Stimulated activated memory B cell treated with anti-CD40 and anti-IgM and Interleukin-4, amounts not matched to agents 10 μg/mL and 1 μg/mL and 100 μg/mL, for 72 hours (primary cell): ENCODE measurements at regions not wholly inside any gene's neighbourhood (a gene's known extent, or its start where the extent isn't known, plus 50 kb on each side); places are given as distances from the start of the nearest gene placed in this dataset.

Source experiments
- ATAC-seq: fragments of 150-1000 bp; cut with Tn5 transposase; 2 replicates; pipeline ENCODE4 v1.10.0; 2021
- H3K27ac Mint-ChIP-seq: one replicate; pipeline ENCODE4 v1.8.0; 2022; ENCODE audit warnings: mild to moderate bottlenecking, mixed read lengths
- H3K27me3 Mint-ChIP-seq: one replicate; pipeline ENCODE4 v1.8.0; 2022; ENCODE audit warnings: mixed read lengths
- H3K36me3 Mint-ChIP-seq: one replicate; pipeline ENCODE4 v1.8.0; 2022; ENCODE audit warnings: mixed read lengths
- H3K4me1 Mint-ChIP-seq: one replicate; pipeline ENCODE4 v1.8.0; 2022; ENCODE audit warnings: mixed read lengths
- H3K4me3 Mint-ChIP-seq: one replicate; pipeline ENCODE4 v1.8.0; 2022; ENCODE audit warnings: mild to moderate bottlenecking, moderate library complexity, mixed read lengths
- H3K9me3 Mint-ChIP-seq: one replicate; pipeline ENCODE4 v1.8.0; 2022; ENCODE audit warnings: mixed read lengths

DNA sequence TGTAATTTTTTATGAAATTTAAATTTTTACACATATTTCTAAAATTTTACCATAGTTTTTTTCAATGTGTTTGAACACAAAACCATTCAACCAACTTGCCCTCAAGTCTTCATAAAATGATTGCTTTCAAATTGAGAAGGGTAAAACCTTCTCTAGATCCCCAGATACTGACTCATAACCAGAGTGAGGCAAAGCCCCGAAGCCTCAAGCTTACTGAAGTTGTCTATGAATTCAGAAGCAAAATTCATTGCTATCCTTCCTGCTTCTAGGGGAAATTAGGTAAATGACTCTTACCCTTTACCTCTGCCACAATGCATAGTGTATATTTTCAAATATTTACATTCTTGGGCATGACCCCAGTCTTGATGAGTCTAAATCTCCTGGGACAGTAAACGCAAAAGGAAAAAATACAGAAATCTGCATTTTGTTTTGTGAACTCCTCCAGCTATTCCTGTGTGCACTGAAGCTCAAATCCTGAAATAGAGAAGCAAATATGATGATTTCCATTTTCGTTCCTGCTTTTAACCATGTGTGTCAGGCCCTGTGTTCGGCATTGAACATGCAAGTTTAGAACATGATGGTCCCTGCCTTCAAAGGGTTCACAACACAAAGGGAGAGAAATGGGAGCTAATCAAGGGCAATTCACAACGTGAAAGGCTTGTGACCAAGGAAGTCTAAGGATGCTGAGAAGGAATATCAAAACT, 246.3 kb downstream of the SUCLG1 start:
- peak; percentile 53 for ATAC-seq
- Mint-ChIP-seq H3K27ac (no peak overlapping the region), H3K36me3 (no peaks in the 10 kb centered on the region), H3K9me3 (peaks cover 3% of the 10 kb centered on the region), H3K4me1 (no peaks in the 10 kb centered on the region), H3K4me3 (no peak overlapping the region), H3K27me3 (no peaks in the 10 kb centered on the region)

DNA sequence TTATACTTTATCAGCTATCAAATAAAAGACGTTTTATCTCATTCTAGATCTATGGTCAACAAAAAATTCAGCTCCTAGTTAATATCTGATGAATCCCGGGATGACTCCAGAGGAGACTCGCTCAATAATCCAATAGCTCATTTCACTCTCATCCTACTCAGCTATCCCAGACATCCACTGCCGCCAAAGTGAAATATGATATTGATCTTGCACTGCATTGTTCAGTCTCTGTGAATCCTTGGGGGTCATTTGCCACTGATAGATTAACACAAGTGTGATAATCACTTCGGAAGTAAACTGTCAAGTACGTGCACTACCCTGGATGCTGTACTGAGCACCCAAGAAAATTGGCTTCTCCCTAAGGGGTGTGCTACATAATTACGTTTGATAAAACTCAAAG, 249.1 kb downstream of the SUCLG1 start:
- H3K27ac Mint-ChIP-seq, result no peak overlapping the region

DNA sequence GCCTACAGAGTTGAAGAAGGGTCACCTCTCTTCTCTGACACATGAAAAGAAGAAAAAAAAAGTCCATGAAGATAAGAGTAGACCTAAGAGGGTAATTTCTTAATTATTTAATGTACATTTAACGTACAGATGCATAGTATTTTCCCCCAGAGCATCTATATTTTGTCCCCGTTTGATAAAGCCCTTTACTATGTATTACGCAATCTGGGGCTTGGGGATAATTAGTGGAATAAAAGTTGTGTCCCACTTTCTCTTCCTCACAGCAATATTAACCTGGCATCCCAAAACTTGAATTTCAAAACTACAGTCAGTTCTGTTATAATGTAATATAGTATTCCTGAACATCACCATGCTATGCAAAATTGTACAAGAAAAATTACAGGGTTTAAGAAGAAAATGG, 254.1 kb downstream of the SUCLG1 start:
- Mint-ChIP-seq H3K27me3 (no peaks in the 10 kb centered on the region), H3K36me3 (no peaks in the 10 kb centered on the region), H3K4me1 (no peaks in the 10 kb centered on the region), H3K9me3 (peaks cover 3% of the 10 kb centered on the region), H3K27ac (no peak overlapping the region), H3K4me3 (no peak overlapping the region)
- ATAC-seq, result no peak

More for the DNA sequence above, 249.1 kb downstream of the SUCLG1 start:
- ATAC-seq, result no peak
- Mint-ChIP-seq H3K36me3 (no peaks in the 10 kb centered on the region), H3K4me3 (no peak overlapping the region), H3K9me3 (peaks cover 3% of the 10 kb centered on the region), H3K27me3 (no peaks in the 10 kb centered on the region), H3K4me1 (no peaks in the 10 kb centered on the region)

DNA sequence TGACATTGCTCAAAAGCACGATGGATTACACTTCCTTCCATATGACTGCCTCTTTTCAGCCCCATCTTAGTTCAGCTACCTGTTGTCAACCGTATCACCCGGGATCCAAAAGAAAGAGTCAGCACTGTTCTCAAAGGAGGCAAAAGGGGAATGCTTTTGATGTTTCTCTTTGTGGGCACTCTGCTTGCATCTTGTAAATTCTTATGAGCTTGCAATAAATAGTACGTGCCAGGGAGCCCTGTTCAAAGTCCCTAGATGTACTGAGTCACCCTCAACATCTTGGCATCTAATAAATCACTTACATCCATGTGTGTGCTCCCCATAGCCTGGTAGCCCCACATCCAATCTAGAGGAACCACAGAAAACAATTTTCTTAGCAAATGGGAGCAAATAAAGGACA, 256.9 kb downstream of the SUCLG1 start:
- no peak overlapping the region for H3K4me3 Mint-ChIP-seq
- no peak overlapping the region for H3K27ac Mint-ChIP-seq
- no peaks in the 10 kb centered on the region for H3K27me3 Mint-ChIP-seq
- no peaks in the 10 kb centered on the region for H3K9me3 Mint-ChIP-seq
- no peaks in the 10 kb centered on the region for H3K36me3 Mint-ChIP-seq
- no peak for ATAC-seq
- no peaks in the 10 kb centered on the region for H3K4me1 Mint-ChIP-seq

DNA sequence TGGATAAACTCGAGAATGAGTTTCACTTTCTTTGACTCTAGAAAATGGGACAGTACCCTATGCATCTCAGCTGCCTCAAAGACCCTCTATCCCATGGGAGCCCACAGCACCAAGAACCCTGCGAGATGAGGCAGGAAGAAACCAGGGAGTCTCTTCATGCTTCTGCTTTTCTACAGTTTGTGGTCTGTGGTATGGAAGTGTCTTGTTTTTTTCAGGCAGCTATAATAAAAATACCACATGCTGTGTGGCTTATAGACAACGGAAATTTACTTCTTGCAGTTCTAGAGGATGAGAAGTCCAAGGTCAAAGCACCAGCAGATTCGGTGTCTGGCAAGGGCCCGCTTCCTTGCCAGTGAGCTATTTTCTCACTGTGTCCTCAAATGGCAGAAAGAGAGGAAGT, 257.9 kb downstream of the SUCLG1 start:
- Mint-ChIP-seq H3K36me3 (no peaks in the 10 kb centered on the region), H3K27me3 (no peaks in the 10 kb centered on the region), H3K4me1 (no peaks in the 10 kb centered on the region), H3K4me3 (no peak overlapping the region), H3K9me3 (no peaks in the 10 kb centered on the region), H3K27ac (no peak overlapping the region)
- ATAC-seq, result no peak

DNA sequence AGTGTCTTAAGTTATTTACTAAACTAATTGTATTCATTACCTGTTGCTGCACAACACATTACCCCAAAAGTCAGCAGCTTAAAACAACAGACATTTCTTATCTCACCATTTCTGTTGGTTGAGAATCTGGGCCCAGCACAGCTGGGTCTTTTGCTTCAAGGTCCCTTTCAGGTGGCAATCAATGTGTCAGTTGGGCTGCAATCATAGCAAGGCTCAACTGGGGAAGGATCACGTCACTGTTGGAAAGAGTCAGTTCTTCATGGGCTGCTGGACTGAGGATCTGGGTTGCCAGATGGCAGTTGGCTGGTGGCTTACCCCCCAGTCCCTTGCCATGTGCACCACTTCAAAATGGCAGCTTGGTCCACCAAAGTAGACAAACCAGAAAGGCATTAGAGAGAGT, 261.2 kb downstream of the SUCLG1 start:
- no peaks in the 10 kb centered on the region for H3K27me3 Mint-ChIP-seq
- no peak overlapping the region for H3K4me3 Mint-ChIP-seq
- no peak overlapping the region for H3K27ac Mint-ChIP-seq
- no peak for ATAC-seq
- no peaks in the 10 kb centered on the region for H3K9me3 Mint-ChIP-seq
- no peaks in the 10 kb centered on the region for H3K4me1 Mint-ChIP-seq
- H3K36me3 Mint-ChIP-seq, result no peaks in the 10 kb centered on the region

DNA sequence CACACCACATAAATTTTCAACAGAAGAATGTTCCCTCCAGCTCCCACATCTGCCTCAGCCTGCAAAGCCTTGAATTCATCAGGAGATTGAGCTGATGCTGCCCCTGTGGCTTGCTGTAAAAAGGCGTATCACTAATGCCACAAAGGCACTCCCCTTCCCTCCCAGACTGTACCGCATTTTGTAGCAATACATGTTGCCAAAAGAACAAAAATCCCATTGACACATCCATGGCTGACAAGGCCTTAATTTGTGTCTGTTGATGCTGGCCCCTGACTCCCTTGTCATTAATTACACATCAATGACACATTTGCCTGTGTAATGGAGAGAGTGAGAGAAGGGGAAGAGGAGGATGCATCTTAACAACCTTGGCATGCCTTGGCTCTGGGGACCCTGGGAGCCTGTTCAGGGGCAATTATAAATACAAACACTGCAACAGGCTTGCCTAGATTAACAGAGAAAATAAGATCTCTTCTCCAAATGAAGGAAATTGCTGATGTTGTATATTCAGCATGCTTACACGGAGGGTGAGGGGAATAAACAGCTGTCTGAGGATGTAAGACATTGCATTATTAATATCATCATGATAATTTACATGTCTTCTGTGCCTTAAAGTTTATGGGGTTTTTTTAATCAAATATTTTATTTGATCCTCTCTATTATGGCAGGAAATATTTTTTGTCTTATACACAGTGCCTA, 264.0 kb downstream of the SUCLG1 start:
- no peak for ATAC-seq
- Mint-ChIP-seq H3K27me3 (no peaks in the 10 kb centered on the region), H3K4me3 (no peak overlapping the region), H3K27ac (no peak overlapping the region), H3K36me3 (no peaks in the 10 kb centered on the region), H3K4me1 (no peaks in the 10 kb centered on the region), H3K9me3 (no peaks in the 10 kb centered on the region)

DNA sequence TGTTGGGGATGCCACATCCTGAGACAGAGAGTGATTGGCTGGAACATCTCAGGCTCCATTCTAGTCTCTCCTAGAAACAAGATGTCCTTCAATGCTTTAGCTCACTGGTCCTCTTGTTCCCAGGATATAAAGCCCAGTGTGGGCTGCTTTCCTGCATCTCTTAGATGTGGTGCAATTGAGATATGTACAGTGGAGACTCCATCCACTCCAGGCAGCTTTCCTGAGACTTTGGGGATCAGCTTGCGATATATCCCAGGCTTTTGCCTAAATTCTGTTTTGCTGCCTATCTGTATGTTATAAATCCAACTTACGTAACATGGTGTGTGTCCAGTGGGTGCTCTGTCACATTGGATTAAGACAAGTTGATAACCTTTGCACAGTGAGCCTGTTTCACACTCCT, 264.9 kb downstream of the SUCLG1 start:
- H3K36me3 Mint-ChIP-seq, result no peaks in the 10 kb centered on the region
- no peak overlapping the region for H3K27ac Mint-ChIP-seq
- no peaks in the 10 kb centered on the region for H3K27me3 Mint-ChIP-seq
- H3K4me1 Mint-ChIP-seq, result no peaks in the 10 kb centered on the region
- no peaks in the 10 kb centered on the region for H3K9me3 Mint-ChIP-seq
- H3K4me3 Mint-ChIP-seq, result no peak overlapping the region
- no peak for ATAC-seq

DNA sequence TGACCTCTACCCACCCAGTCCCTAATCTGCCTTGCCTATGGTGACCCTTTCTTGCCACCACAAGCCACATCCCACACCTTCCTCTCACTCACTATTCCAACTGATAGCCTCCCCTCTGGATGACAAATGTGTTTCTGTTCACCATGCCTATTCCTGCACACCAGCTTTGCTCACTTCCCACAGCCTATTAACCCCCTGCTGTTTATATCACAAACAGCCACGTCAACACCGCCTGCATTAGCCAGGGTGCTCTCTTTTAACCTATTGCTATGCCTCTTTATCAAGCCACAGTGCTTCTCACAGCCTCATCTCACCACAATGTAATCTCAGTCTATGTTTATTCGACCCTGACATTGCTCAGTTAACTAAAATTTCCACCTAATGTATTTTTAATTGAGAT, 271.8 kb downstream of the SUCLG1 start:
- Mint-ChIP-seq H3K4me3 (no peak overlapping the region), H3K27me3 (no peaks in the 10 kb centered on the region), H3K4me1 (no peaks in the 10 kb centered on the region), H3K36me3 (no peaks in the 10 kb centered on the region), H3K27ac (no peak overlapping the region), H3K9me3 (no peaks in the 10 kb centered on the region)
- no peak for ATAC-seq

DNA sequence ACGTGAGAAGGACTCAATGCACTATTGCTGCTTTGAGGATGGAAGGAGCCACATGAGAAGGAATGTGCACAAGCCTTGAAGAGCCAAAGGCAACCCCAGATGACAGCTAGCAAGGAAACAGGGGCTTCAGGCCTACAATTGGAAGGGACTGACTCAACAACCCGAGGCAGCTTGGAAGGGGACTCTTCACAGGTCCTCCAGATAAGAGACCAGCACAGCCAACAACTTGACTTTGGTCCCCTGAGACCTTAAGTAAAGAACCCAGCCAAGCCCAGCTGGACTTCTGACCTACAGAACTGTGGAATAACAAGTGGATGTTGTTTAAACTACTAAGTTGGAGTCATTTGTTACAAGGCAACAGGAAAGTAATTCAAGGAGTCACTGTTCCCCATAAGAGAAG, 277.2 kb downstream of the SUCLG1 start:
- no peak for ATAC-seq
- Mint-ChIP-seq H3K27me3 (no peaks in the 10 kb centered on the region), H3K4me1 (no peaks in the 10 kb centered on the region), H3K9me3 (peaks cover 2% of the 10 kb centered on the region), H3K27ac (no peak overlapping the region), H3K36me3 (no peaks in the 10 kb centered on the region), H3K4me3 (no peak overlapping the region)

DNA sequence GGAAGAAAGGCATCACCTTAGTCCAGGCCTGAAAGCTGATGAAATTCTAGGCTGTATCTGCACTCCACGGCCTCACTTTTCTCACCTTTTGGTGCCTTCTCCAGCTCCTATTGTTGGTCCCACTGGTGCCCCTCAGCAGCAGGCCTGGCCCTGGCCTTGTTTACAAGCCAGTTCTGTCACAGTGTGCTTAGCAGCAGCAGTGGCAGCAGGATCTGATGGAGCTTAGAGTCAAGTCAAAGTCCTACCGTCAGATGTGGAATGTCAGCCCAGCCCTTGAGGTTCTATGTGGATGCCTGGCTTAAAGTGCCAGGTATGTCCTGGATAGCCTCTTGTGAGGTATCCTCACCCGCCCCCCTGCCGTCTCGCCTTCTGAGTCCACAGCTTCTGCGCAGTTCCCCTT, 281.3 kb downstream of the SUCLG1 start:
- Mint-ChIP-seq H3K4me1 (no peaks in the 10 kb centered on the region), H3K4me3 (no peak overlapping the region), H3K27ac (no peak overlapping the region), H3K27me3 (no peaks in the 10 kb centered on the region), H3K36me3 (no peaks in the 10 kb centered on the region), H3K9me3 (peaks cover 2% of the 10 kb centered on the region)
- peak; percentile 27 for ATAC-seq

DNA sequence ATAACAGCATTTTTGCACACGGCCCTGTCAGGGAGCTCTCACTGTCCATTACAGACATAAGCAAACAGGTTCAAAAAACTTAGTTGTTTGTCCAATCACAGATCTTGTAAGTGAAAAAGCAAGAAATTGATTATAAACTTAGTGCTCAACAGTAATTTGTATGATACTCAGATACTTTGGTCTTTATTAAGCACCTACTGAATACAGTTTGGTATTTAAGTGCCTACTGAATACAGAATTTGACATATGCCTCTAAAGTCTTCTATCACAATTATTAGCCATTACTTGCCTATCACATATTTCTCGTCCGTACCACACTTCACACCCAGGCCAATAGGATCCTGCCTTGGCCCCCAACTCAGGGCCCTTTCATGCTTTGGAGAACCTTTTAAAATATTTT, 283.1 kb downstream of the SUCLG1 start:
- H3K4me1 Mint-ChIP-seq, result no peaks in the 10 kb centered on the region
- H3K4me3 Mint-ChIP-seq, result no peak overlapping the region
- H3K9me3 Mint-ChIP-seq, result peaks cover 2% of the 10 kb centered on the region
- no peaks in the 10 kb centered on the region for H3K36me3 Mint-ChIP-seq
- no peak for ATAC-seq
- H3K27me3 Mint-ChIP-seq, result no peaks in the 10 kb centered on the region
- no peak overlapping the region for H3K27ac Mint-ChIP-seq

DNA sequence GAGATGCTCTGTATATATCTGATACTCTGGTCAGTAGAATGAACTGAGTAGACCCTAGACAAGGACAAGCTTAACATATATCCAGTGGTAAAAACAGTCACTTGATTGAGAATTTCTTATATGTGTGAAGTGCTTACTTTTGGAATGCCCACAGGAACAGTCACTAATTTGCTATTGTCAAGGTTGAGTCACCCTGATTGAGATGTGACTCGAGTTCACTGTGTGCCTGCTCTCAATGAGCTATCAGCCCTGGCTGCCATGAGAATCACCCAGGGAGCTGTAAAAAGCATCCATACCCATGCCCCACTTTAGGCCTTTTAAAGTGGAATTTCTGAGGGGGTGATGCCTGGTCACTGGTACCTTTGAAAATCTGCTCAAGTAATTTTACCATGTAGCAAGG, 283.7 kb downstream of the SUCLG1 start:
- H3K9me3 Mint-ChIP-seq, result peaks cover 2% of the 10 kb centered on the region
- no peak for ATAC-seq

DNA sequence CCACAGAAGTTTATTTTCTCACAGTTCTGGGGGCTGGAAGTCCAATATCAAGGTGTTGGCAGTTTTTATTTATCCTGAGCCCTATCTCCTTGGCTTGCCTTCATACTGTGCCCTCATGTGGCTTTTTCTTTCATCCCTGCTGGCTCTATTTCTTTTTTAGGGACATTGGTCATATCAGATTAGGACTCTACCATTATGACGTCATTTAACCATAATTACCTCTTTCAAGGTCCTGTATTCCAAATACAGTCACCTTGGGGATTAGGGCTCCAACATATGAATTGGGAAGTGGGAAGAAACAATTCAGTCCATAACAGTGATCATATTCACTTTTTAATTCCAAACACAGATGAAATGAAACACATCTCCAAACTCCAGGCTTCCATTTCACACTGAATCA, 286.0 kb downstream of the SUCLG1 start:
- Mint-ChIP-seq H3K27ac (no peak overlapping the region), H3K27me3 (no peaks in the 10 kb centered on the region), H3K4me3 (no peak overlapping the region), H3K9me3 (peaks cover 3% of the 10 kb centered on the region), H3K36me3 (no peaks in the 10 kb centered on the region), H3K4me1 (no peaks in the 10 kb centered on the region)
- no peak for ATAC-seq

More for the DNA sequence above, 283.7 kb downstream of the SUCLG1 start:
- no peak overlapping the region for H3K27ac Mint-ChIP-seq
- no peak overlapping the region for H3K4me3 Mint-ChIP-seq
- no peaks in the 10 kb centered on the region for H3K36me3 Mint-ChIP-seq
- no peaks in the 10 kb centered on the region for H3K4me1 Mint-ChIP-seq
- no peaks in the 10 kb centered on the region for H3K27me3 Mint-ChIP-seq

DNA sequence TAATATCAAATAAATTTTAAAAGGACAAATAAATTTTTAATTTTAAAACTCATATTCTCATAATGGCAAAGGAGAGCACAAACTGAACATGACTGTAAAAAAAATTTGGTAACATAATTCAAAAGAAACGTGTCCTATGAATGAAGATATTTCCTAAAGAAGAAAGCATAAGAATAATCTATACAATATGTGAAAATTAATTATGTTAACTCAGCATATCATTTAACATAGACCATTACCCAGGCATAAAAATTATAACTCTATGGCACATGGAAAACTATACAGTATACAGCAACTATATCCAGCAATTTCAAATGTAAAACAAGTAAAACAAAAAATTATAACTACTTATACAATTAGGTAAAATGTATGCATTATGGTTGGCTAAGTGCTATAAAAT, 288.1 kb downstream of the SUCLG1 start:
- ATAC-seq, result no peak
- Mint-ChIP-seq H3K27ac (no peak overlapping the region), H3K9me3 (peaks cover 3% of the 10 kb centered on the region), H3K4me3 (no peak overlapping the region), H3K27me3 (no peaks in the 10 kb centered on the region), H3K36me3 (no peaks in the 10 kb centered on the region), H3K4me1 (no peaks in the 10 kb centered on the region)

DNA sequence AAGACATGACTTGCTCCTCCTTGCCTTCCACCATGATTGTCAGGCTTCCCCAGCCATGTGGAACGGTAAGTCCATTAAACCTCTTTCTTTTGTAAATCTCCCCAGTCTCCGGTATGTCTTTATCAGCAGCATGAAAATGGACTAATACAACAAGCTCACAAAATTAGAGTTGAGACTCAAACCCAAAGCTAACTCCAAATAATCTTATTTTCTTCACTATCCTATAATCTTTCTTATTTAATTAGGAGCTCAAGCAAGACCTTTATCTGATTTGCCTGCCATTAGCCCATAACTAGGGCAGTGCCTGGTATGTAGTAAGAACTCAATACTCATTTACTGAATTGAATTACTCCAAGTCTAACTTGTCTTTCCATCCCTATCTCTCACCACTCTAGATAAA, 289.2 kb downstream of the SUCLG1 start:
- Mint-ChIP-seq H3K9me3 (peaks cover 3% of the 10 kb centered on the region), H3K4me1 (no peaks in the 10 kb centered on the region), H3K27me3 (no peaks in the 10 kb centered on the region), H3K4me3 (no peak overlapping the region), H3K36me3 (no peaks in the 10 kb centered on the region), H3K27ac (no peak overlapping the region)
- no peak for ATAC-seq
